Fibroblast of the conjunctiva (primary cell): ENCODE measurements at regions not wholly inside any gene's neighbourhood (a gene's known extent, or its start where the extent isn't known, plus 50 kb on each side); places are given as distances from the start of the nearest gene placed in this dataset.
"Not testable (repeated sequence)": the region's sequence is repeated elsewhere in the genome, so short reads cannot be mapped to it uniquely, and the experiment has no call there.

Source experiments
- DNase-seq: peaks from one replicate; pipeline ENCODE4 v3.0.0-alpha.2; 2010; ENCODE audit warnings: low read depth

DNA sequence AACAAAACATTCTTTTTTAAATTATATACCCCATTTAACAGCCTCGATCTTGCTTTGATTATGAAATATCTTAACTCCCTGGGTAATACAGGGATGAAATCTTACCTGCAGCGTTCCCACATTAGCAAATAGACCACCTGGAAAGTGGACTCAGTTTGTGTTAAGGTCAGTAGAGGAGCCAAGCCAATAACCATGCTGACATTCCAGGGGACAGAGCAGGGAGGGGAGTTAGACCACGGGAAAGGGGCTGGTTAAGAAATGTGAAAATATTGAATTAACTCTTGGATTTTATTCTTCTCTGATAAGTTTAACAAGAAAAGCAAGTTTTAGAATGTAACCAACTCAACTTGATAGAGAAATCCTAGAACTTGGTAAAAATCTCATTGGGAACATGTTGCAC lies 144.9 kb upstream of the CLEC14A start:
- DNase-seq: no peak

DNA sequence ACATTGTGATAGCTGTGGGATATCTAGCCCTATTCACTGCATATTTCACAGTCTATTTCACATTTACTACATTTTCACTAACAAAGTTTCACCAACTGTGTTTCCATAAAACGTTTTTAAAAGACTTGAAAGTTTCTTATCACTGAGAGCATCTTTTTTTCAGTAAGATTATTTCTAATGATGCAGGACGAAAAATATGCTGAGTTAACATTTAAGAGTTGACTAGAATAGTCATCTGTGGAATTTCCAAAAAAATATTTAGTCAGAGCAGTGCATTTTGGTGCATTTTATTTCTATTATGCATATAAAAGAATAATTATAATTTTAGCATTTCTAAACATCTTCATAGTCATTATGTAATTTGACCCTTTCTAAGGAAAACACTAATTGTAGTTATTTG lies 143.8 kb upstream of the CLEC14A start:
- DNase-seq: no peak

DNA sequence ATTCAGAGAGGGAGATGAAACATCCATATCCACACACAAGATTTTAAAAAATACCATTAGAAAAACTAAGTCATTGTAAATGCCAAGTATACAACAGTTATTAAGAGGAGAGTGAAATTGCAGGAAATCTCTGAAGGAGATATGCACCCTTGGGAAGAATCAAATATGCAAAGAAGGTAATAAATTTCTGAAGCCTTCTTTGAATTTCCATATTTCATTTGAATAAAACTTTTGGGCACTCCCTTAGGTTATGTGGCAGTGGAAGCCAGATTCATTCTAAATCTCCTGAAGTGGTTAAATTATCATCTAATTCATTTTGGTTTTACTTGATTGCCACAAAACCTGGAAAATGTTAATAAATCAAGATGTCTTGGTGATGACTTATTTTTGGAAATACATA lies 138.9 kb upstream of the CLEC14A start:
- DNase-seq: no peak

DNA sequence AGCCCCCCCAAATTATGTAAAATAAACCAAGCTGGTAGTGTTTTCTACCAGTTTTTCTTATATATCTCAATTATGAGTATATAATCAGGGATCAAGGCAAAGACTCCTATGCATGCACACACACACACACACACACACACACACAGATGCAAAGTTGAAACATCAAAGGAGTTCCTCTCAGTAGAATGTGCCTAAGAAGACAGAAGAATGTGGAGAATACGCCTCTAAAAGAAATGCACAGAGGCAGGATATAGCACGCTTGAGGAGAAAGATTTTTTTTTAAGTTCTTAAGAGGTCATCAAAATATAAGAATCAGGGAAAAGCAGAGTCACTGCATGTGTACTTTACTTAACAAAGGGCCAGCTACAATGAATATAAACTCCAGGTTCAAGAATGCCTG lies 138.2 kb upstream of the CLEC14A start:
- no peak for DNase-seq

DNA sequence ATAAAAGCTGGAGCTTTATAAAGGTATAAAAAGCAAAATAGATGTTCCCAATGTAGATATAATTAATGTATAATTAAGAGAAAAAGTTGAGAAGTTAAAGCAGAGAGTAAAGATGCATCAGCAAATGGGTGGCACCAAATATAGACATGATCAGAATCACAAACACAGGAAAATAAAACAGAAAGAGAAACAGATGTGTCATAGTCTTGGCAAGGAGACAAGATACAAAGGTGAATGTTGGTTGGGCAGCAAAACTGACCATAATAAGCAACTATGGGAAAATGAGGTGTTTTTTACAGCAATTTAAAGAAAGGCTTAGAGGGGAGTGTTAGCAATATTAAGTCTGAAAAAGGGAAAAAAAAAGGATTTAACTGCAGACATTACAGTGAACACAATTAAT lies 135.4 kb upstream of the CLEC14A start:
- no peak for DNase-seq

DNA sequence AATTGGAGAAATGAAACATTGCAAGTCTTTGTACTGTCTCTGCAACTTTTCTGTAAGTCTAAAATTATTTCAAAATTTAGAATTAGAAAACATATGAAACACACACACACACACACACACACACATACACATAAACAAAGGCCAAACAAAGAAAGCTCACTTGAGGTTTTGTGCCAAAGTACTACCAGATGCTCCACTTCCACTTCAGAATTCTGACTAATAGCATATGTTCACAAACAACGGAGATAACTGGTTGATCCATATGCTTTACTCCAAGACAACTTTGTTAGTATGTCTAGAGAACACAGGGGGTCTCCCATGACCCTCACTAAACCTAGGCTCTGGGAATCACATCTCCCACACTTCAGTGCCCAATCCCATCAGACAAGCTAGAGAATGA lies 133.8 kb upstream of the CLEC14A start:
- DNase-seq: no peak

DNA sequence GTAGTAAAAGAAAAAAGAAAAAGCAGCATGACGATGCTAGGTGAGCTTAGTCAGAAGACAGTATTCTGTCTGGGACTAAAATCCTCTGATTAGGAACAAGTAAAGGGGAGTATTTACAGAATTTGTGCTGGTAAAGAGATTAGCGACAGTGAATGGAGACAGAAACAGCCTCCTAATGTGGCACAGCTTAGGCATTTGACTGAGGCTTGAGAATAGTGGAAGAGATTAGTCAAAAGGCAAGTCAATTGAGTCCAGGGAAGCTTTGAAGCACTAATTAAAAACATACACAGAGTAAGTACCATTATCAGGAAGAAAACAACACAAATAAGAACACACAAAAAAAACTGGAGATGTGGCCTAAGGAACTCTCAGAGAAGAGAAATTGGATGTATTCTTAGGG lies 131.9 kb upstream of the CLEC14A start:
- no peak for DNase-seq

DNA sequence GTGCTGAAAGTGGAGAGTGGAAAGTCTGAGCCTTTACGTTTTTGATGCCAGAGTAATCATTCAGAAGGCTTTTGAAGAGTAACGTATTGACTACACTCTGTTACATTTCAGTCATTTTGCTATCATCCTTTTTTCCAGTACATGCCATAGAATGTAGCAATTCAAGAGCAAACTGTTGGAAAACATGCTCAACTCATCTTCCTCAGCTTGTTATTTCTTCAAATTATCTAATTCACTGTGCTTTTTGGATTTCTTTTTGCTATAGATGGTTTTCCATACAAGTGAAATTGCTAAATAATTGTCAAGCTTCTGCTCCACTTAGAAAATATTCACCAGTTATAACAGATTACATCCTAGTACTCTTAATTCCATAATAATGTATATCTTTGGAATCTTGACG lies 129.9 kb upstream of the CLEC14A start:
- no peak for DNase-seq

DNA sequence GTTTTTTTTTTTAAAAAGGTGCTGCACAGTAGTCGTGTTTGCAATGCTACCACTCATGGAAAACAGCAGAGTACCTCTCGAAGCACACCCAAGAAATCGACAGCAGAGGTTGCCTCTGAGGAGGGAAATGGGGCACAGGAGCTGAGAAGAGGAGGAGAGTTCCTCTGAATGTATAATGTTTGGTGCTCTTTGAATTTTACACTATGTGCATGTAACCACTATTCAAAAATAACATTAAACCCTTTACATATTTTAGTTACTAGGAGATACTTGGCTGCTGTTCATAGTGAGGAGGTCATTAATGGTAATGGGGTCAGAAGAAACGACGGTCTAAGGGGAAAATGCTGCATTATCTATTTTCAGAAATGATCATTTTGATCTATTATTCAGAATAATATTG lies 129.4 kb upstream of the CLEC14A start:
- DNase-seq: no peak

DNA sequence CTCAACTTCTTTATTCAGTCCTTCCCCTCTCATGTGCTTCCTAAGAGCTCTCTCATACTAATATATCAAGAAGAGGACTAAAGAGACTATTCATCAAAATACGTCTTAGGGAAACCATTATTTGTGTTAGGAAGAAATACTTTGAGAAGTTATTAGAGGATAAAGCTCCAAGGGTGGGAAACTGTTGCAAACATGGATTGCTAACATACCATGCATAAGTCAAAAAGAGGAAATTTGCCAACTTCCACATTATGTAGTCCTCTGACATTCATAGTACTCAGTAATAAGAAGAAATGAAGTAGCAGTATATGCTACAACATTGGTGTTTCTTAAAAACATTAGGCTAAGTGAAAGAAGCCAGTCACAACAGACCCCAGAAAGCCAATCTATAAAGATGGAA lies 128.8 kb upstream of the CLEC14A start:
- DNase-seq: no peak

DNA sequence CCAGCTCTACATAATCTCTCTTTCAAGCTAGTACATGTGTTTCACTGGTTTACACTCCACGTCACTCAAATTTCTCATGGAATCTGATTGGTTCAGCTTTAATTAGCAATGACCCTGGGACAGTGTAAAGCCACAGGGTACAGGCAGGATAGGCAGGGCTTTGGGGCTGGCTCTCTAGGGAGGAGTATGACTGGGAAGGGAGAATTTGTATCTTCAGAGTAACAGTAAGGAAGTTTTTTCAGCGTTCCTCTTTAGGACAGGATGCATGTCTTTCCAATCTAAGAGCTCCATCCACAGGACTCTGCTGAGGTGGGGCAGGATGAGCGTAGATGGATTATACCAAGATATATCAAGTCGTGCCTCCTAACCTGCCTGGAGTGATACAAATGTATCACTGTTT lies 112.0 kb upstream of the CLEC14A start:
- no peak for DNase-seq

DNA sequence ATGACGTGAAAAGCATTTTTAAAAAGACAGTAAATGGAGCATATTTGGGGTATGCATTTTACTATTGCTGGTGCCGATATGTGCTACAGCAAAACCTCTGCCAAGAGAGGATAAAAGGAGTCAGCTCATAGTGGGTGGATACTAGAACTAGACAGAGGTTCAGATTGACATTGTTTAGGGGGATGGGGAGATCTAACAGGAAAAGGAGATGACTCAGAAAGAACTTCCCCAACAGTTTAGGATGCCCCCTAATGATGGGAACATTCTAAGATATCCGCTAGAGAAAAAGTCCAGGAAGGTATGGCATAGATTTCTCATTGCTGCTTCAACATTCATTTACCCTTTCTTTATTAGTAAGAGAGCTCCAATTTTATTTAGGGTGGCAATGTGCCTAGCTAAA lies 110.5 kb upstream of the CLEC14A start:
- no peak for DNase-seq

DNA sequence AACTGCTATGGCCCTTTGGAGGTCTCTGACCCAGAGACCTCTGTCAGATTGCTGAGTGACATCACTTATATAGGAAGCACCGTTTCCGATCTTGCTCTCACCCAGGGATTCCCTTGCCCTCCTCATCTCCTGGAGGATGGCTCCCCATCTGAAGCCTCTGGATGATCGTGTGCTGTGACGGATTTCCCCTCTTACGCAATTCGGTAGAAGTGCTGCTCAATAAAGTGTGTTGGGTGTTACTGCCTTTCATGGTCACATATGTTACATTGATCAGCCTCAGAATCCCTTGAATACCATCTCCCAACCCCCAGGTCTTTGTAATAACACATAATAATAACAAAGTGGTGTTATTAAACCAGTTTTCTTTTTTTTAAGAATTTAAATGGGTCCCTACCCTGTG lies 107.3 kb upstream of the CLEC14A start:
- no peak for DNase-seq

DNA sequence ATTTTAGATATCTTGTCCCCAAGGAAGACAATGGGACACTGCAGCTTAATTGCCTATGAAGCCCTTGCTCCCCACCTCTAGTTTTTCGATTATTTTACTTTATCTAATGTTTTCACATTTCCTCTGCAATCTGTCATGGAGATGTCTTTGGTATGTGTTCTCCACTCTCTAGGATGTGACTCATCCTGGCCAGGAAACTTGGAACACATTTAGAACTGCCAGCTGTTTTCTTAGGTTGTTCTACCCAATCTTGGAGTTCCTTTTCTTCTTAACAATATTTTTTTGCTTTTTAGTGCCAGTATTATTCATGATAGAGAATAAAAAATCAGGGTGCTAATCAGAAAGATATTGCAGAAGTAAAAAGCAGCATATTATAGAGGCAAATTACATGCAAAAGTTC lies 101.7 kb upstream of the CLEC14A start:
- DNase-seq: peak; percentile 62

DNA sequence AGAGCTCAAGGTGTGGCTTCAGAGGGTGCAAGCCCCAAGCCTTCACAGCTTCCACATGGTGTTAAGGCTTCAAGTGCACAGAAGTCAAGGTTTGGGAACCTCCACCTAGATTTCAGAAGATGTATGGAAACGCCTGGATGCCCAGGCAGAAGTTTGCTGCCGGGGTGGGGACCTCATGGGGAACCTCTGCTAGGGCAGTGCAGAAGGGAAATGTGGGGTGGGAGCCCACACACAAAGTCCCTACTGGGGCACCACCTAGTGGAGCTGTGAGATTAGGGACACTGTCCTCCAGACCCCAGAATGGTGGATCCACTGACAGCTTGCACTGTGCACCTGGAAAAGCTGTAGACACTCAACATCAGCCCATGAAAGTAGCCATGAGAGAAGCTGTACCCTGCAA lies 99.6 kb upstream of the CLEC14A start:
- not testable (repeated sequence) for DNase-seq

DNA sequence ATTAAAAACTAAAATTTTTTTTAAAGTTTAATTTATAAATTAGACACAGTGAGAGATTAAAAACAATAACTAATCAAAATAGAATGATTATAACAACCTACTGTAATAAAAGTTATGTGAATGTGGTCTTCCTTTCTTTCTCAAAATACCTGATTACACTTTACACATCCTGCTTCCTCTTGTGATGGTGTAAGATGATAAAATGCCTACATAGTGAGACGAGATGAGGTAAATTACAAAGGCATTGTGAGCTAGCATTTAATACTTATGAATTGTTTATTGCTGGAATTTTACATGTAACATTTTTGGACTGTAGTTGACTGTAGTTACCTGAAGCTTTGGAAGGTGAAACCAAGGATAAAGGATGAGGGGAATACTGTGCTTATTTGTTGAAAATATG lies 94.2 kb upstream of the CLEC14A start:
- no peak for DNase-seq

DNA sequence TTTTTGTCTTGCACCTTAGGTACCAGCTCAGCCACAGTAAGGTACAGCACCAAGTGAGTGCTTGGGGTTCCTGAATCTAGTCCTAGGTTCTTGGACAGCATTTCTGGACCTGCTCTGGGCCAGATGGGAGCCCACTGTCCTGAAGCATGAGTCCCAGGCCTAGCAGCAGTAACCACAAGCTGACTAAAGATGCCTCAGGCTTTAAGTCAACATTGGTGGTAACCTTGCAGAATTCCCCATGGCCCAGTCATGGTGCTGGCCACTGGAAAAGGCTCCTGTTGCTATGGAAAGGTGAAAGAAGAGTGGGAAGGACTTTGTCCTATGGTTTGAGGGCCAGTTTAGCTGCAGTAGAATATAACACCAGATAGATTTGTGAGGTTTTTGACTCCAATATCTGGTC lies 86.9 kb upstream of the CLEC14A start:
- DNase-seq: no peak

DNA sequence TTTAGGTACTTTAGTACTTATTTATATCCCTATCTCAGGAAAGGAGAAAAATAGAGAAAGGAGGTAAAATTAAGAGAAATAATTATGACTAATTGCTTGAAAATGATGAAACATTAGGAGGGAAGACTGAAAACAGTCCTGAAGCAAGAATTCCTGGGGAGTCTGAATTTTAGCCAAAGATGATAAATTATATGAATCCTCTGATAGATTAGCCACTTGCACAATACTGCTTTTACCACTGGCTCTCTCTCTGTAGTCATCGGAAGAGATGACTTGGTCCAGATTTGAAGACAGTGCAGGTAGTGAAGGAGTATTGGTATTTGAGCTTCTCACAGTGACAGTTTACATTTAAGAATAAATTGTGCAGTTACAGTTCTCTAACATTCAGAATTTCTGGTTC lies 83.8 kb upstream of the CLEC14A start:
- peak; percentile 5 for DNase-seq

DNA sequence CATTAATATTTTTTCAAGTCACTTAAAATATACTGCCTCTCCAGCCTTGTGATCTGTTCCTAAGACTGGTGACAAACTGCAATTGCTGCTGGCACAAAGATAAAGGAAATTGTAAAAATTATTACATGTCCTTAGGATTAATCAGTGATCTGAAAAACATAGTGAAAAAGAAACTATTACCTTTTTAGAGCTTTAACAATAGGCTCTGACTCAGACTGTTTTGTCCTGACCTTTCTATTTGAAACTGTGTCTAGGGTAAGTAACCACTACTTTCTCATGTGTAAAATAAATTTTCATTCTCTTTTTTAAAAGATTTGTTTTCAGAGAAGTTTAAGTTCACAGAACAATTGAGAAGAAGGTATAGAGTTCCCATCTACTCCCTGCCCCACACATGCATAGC lies 80.4 kb upstream of the CLEC14A start:
- no peak for DNase-seq

DNA sequence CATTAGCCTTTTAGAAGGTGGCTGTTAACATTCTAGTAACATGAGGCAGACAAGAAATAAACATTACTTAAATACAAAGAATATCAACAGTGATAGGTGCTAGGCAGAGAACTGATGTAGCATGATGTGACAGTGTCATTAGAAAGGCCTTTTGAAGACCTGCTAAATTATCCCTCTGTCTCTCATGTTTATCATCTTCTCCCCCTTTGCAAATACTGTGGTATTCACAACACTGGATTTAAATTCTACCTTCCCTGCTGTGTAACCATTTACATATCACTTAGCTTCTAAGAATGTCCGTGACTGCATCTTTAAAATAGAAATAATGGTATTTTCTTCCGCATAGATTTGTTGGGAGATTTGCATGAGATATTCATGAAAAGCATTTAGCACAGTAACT lies 74.4 kb upstream of the CLEC14A start:
- DNase-seq: no peak

DNA sequence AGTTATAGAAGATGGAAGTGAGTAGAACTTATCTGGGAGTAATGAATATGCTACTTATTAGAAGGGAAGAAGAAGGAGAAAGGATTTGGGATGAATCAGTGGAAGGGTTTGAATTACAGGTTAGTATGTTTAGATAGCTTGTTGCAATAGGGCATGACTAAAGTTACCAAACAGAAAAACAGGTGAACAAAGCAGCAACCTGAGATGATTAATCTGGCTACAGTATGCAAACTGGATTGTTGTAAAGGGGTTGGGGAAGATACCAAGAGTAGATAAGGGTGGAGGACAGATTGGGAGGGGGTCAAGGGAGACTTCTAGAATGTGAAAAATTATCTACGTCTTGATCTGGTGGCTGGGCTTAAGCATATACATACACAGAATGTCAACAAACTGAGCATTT lies 73.4 kb upstream of the CLEC14A start:
- no peak for DNase-seq

DNA sequence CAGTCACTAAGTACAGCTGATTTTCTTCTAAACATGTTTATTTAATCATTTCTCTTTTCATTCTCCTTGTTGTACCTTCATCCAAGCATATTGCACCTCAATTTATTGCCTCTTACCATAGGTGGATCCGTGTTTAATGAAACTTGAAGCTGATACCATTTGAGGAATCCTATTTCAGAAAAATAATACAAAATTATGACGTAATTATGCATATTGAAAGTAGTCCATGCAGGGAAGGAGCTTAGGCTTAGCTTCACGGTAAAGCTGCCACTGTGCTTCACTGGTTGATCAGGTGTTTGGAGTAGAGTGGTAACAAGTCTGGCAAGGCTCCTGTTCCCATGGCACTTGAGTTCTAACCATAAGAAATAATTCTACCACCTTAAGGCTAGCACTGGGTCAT lies 61.0 kb upstream of the CLEC14A start:
- DNase-seq: no peak

DNA sequence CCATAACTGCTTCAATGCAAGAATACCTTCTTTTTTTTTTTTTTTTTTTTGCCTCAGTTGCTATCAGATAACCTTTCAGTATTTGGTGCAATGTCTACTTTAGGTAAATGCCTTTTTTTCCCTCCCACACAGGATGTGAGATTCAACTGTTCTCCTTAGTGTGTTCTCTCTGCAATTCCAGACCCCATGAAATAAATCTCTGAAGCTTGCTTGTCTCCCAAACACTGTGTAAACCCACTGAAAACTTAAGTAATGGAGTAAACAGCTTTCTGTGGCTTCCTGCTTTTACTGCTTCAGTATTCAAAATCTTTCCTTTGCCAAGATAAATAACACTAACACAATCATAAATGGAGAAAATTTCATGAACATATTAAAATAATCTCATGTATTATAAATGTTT lies 55.8 kb upstream of the CLEC14A start:
- no peak for DNase-seq

DNA sequence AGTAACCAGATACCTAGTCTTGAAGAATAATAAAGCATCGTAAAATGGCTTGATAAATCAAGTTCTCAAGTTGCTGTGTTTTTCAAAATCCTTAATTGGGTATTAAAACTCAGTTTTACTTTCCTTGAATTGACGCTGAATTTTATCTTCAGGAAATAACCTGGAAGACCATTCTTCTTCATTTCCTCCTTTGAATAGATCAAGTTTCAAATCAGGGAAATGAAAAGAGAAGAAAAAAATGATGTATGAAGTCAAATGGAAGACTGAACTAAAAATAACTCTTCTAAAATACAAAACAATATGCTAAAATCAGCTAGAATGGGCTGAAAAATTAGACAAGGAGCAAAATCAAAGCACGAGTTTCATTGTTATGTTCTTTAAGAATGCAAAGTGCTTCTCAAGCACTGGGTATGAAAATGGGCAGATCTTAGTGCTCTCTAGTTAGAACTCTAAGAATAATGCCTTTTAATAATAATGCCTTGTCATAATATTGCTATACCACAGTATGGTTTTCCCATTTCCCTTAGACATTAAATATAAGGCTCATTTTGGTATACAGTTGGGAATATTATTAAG lies 54.6 kb upstream of the CLEC14A start:
- no peak for DNase-seq
